SK-N-SH (cell line): ENCODE measurements at regions not wholly inside any gene's neighbourhood (a gene's known extent, or its start where the extent isn't known, plus 50 kb on each side); places are given as distances from the start of the nearest gene placed in this dataset.

Experiments used
- CTCF ChIA-PET: fragments of 300-600, 350-600 bp; formaldehyde crosslinking; extraction: SDS; loops from one replicate; lab custom pipeline; 2021; lab: Yijun Ruan, JAX
- POLR2A ChIA-PET: fragments of 350-600 bp; sonication (Branson Sonifier 250); formaldehyde crosslinking; extraction: SDS; loops from one replicate; lab custom pipeline; 2020; ENCODE audit warnings: antibody characterized with exemption, inconsistent platforms; lab: Yijun Ruan, JAX
- DNase-seq: peaks from one replicate; pipeline ENCODE4 v3.0.0; 2012
- H2AFZ ChIP-seq: fragments of 200-600 bp; sonication (generic); 2 replicates; pipeline ENCODE4 v1.8.1; 2016; ENCODE audit warnings: antibody characterized with exemption, mild to moderate bottlenecking, low read depth
- H3F3A ChIP-seq: fragments of 200-600 bp; sonication (generic); replicated peaks from 2 replicates; pipeline ENCODE3; 2016; ENCODE audit warnings: antibody characterized with exemption, mild to moderate bottlenecking; ENCODE audit not compliant: insufficient read depth
- H3K27ac ChIP-seq, 2 experiments: fragments of 200-500 bp in 1 of 2; fragments of 200-600 bp in 1 of 2; sonication (Bioruptor generic) in 1 of 2; sonication (generic), shearing (Covaris generic) in 1 of 2; 2 replicates each; pipeline versions ENCODE4 v1.5.1 to v1.6.1; 2014 to 2016; ENCODE audit warnings: low read depth in 2 of 2, inconsistent platforms in 1 of 2, low read length in 1 of 2, mild to moderate bottlenecking in 1 of 2, mixed read lengths in 1 of 2
- H3K27me3 ChIP-seq: fragments of 200-600 bp; sonication (generic), shearing (Covaris generic); 2 replicates; pipeline ENCODE4 v1.6.1; 2016; ENCODE audit warnings: mixed run types; ENCODE audit not compliant: insufficient read depth
- H3K36me3 ChIP-seq, 2 experiments: fragments of 200-500 bp in 1 of 2; fragments of 200-600 bp in 1 of 2; sonication (Bioruptor generic) in 1 of 2; sonication (generic) in 1 of 2; replicated peaks in 1 of 2; 2 replicates each; pipeline versions ENCODE3 to v1.5.1; 2014 to 2016; ENCODE audit warnings: low read length in 1 of 2, mild to moderate bottlenecking in 1 of 2; ENCODE audit not compliant: insufficient read depth in 2 of 2, control insufficient read depth in 1 of 2
- H3K4me1 ChIP-seq, 2 experiments: fragments of 200-500 bp in 1 of 2; fragments of 200-600 bp in 1 of 2; sonication (Bioruptor generic) in 1 of 2; sonication (generic), shearing (Covaris generic) in 1 of 2; 2 replicates each; pipeline versions ENCODE4 v1.5.1 to v1.6.1; 2014 to 2016; ENCODE audit warnings: low read depth in 1 of 2, low read length in 1 of 2, mixed run types in 1 of 2; ENCODE audit not compliant: insufficient read depth in 2 of 2, control insufficient read depth in 1 of 2
- H3K4me2 ChIP-seq: fragments of 200-600 bp; sonication (generic), shearing (Covaris generic); 2 replicates; pipeline ENCODE4 v1.6.1; 2017; ENCODE audit warnings: mixed run types
- H3K4me3 ChIP-seq, 2 experiments: fragments of 200-500 bp in 1 of 2; fragments of 200-600 bp in 1 of 2; sonication (Bioruptor generic) in 1 of 2; sonication (generic), shearing (Covaris generic) in 1 of 2; 2 replicates each; pipeline versions ENCODE4 v1.5.1 to v1.8.1; 2014 to 2016; ENCODE audit warnings: low read depth in 2 of 2, inconsistent platforms in 1 of 2, low read length in 1 of 2, mild to moderate bottlenecking in 1 of 2, mixed read lengths in 1 of 2, moderate library complexity in 1 of 2
- H3K79me2 ChIP-seq: fragments of 200-600 bp; sonication (generic); 2 replicates; pipeline ENCODE4 v1.8.1; 2017; ENCODE audit warnings: mild to moderate bottlenecking; ENCODE audit not compliant: insufficient read depth
- H3K9ac ChIP-seq: fragments of 200-600 bp; sonication (generic); 2 replicates; pipeline ENCODE4 v1.6.1; 2017; ENCODE audit warnings: mixed run types
- H3K9me2 ChIP-seq: fragments of 200-600 bp; sonication (generic); 2 replicates; pipeline ENCODE4 v1.6.1; 2017; ENCODE audit warnings: mixed run types
- H3K9me3 ChIP-seq: fragments of 200-600 bp; sonication (generic); 2 replicates; pipeline ENCODE4 v1.6.1; 2017; ENCODE audit warnings: mixed run types, mild to moderate bottlenecking, moderate library complexity
- H4K20me1 ChIP-seq: fragments of 200-600 bp; sonication (generic); 2 replicates; pipeline ENCODE4 v1.6.1; 2017; ENCODE audit warnings: mild to moderate bottlenecking, mixed run types; ENCODE audit not compliant: insufficient read depth
- CHD2 ChIP-seq: fragments of 150-350 bp; IDR thresholded peaks from 2 replicates; pipeline ENCODE4 v1.6.1; 2018; ENCODE audit warnings: low read length; ENCODE audit not compliant: partially characterized antibody
- CTCF ChIP-seq: fragments of 200-600 bp; sonication (generic); IDR thresholded peaks from 2 replicates; pipeline ENCODE4 v1.6.1; 2017; ENCODE audit warnings: antibody characterized with exemption, mild to moderate bottlenecking, moderate library complexity
- ELF1 ChIP-seq: IDR thresholded peaks from 2 replicates; pipeline ENCODE4 v1.4.0; 2012
- EP300 ChIP-seq, 2 experiments: IDR thresholded peaks; 2 replicates each; pipeline versions ENCODE4 v1.4.0 to v1.6.1; 2012; ENCODE audit warnings: borderline replicate concordance in 1 of 2, low read depth in 1 of 2, low read length in 1 of 2
- FOXJ3 ChIP-seq: sonication (generic); formaldehyde crosslinking; IDR thresholded peaks from 2 replicates; pipeline ENCODE4 v1.5.1; 2020; ENCODE audit warnings: mild to moderate bottlenecking, missing genetic modification reagents
- FOXM1 ChIP-seq: IDR thresholded peaks from 2 replicates; pipeline ENCODE4 v1.4.0; 2012; ENCODE audit warnings: low read depth, mild to moderate bottlenecking
- IRF3 ChIP-seq: fragments of 150-350 bp; IDR thresholded peaks from 2 replicates; pipeline ENCODE4 v1.6.1; 2016; ENCODE audit warnings: mild to moderate bottlenecking, low read depth, low read length
- MAX ChIP-seq: IDR thresholded peaks from 2 replicates; pipeline ENCODE4 v1.4.0; 2012; ENCODE audit warnings: low read depth
- MEF2A ChIP-seq: IDR thresholded peaks from 2 replicates; pipeline ENCODE4 v1.4.0; 2012; ENCODE audit warnings: low read depth, borderline replicate concordance
- REST ChIP-seq: IDR thresholded peaks from 2 replicates; pipeline ENCODE4 v1.6.1; 2012; ENCODE audit warnings: mild to moderate bottlenecking, low read depth, low read length, moderate library complexity
- USF1 ChIP-seq: IDR thresholded peaks from 2 replicates; pipeline ENCODE4 v1.4.0; 2012; ENCODE audit warnings: low read depth, borderline replicate concordance
- USF2 ChIP-seq: fragments of 150-350 bp; IDR thresholded peaks from 2 replicates; pipeline ENCODE4 v1.6.1; 2017; ENCODE audit warnings: antibody characterized with exemption, low read length, low read depth, borderline replicate concordance
- WGBS: methylation state at CpG from one replicate; pipeline ENCODE4 v1.1.6; 2017; ENCODE audit warnings: low lambda C conversion rate; 5-methylcytosine and 5-hydroxymethylcytosine counted together

GRCh38 chr6:9435281-9435680, 979.6 kb downstream of the TFAP2A start (continued):
- no peak for TF ChIP-seq USF2

- TF ChIP-seq IRF3 (no peak), MAX (no peak), REST (no peak)
- Histone ChIP-seq H3K9ac (no peak overlapping the region), H3K27ac (no peak overlapping the region), H3K9me2 (no peaks in the 10 kb centered on the region), H3K36me3 (no peaks in the 10 kb centered on the region), H3K27me3 (no peaks in the 10 kb centered on the region), H3K9me3 (no peaks in the 10 kb centered on the region), H3K4me2 (no peak overlapping the region), H3K79me2 (no peaks in the 10 kb centered on the region), H3K4me1 (no peaks in the 10 kb centered on the region), H2AFZ (no peak overlapping the region), H4K20me1 (no peaks in the 10 kb centered on the region), H3K4me3 (no peak overlapping the region), H3F3A (no peaks in the 10 kb centered on the region)
- ChIA-PET CTCF (no interaction called here), POLR2A (no interaction called here)
- DNase-seq, result no peak
- WGBS, result 43% methylated on average over 4 of the region's 4 CpGs
Observed at GRCh38 chr6:9431945-9432344, 982.9 kb downstream of the TFAP2A start.

GRCh38 chr6:9428421-9429172, 986.3 kb downstream of the TFAP2A start:
- POLR2A ChIA-PET, result no interaction called here
- no peak overlapping the region for H3K4me2 ChIP-seq
- H3K79me2 ChIP-seq, result no peaks in the 10 kb centered on the region
- no peaks in the 10 kb centered on the region for H3K36me3 ChIP-seq
- H3K27me3 ChIP-seq, result no peaks in the 10 kb centered on the region
- no peak overlapping the region for H3K9ac ChIP-seq
- 21% methylated on average over 2 of the region's 2 CpGs for WGBS
- no peak overlapping the region for H3K27ac ChIP-seq
- no peak overlapping the region for H2AFZ ChIP-seq
- H3K9me3 ChIP-seq, result no peaks in the 10 kb centered on the region
- no peaks in the 10 kb centered on the region for H3K4me1 ChIP-seq
- CTCF ChIA-PET, result interaction anchor here (1.3 to 2.4 kb wide), 2 partner anchors 11 to 15 kb away, joined by 3 to 10 read pairs; no protein-coding TSS in a partner anchor
- no peaks in the 10 kb centered on the region for H3K9me2 ChIP-seq
- H3F3A ChIP-seq, result no peaks in the 10 kb centered on the region
- no peak overlapping the region for H3K4me3 ChIP-seq
- H4K20me1 ChIP-seq, result no peaks in the 10 kb centered on the region
- DNase-seq, result no peak
- no peak for TF ChIP-seq USF1
- no peak for TF ChIP-seq CTCF
- no peak for TF ChIP-seq FOXJ3 (CRISPR knock-in tag)
- TF ChIP-seq FOXM1, result no peak
- TF ChIP-seq MEF2A, result no peak
- no peak for TF ChIP-seq USF2
- no peak for TF ChIP-seq CHD2
- TF ChIP-seq EP300 (IDR thresholded peaks at IDR 0.05; ENCODE audit: borderline replicate concordance in 1 of 2, low read depth in 1 of 2, low read length in 1 of 2), result no peak
- TF ChIP-seq ELF1, result no peak
